Keratinocyte (primary cell): ENCODE measurements at regions not wholly inside any gene's neighbourhood (a gene's known extent, or its start where the extent isn't known, plus 50 kb on each side); places are given as distances from the start of the nearest gene placed in this dataset.
"Not testable (repeated sequence)": the region's sequence is repeated elsewhere in the genome, so short reads cannot be mapped to it uniquely, and the experiment has no call there.

Experiments
- DNase-seq: peaks from one replicate; pipeline ENCODE4 v3.0.0-alpha.2; 2011; ENCODE audit warnings: low read depth, missing footprints, low spot score
- FAIRE-seq: peaks from 2 replicates; lab custom pipeline; 2011; peaks lifted over from hg19 to GRCh38; lab: Jason Lieb, UNC
- H2AFZ ChIP-seq: 2 replicates; pipeline ENCODE4 v1.6.0; 2012; ENCODE audit warnings: low read length, control low read depth, inconsistent platforms; ENCODE audit not compliant: control insufficient read depth
- H3K27ac ChIP-seq: 2 replicates; pipeline ENCODE4 v1.5.1; 2011; ENCODE audit warnings: low read length; ENCODE audit not compliant: control insufficient read depth, insufficient read depth
- H3K27me3 ChIP-seq: 3 replicates; pipeline ENCODE4 v1.6.0; 2011; ENCODE audit warnings: low read length; ENCODE audit not compliant: control insufficient read depth, insufficient read depth; ENCODE audit errors: extremely low read depth
- H3K36me3 ChIP-seq, 2 experiments: 2 replicates in 1 of 2; 3 replicates in 1 of 2; pipeline ENCODE4 v1.5.1; 2011; ENCODE audit warnings: low read length in 2 of 2, mild to moderate bottlenecking in 1 of 2; ENCODE audit not compliant: control insufficient read depth in 2 of 2, insufficient read depth in 2 of 2; ENCODE audit errors: extremely low read depth in 1 of 2
- H3K4me1 ChIP-seq: 3 replicates; pipeline ENCODE4 v1.5.1; 2011; ENCODE audit warnings: low read length; ENCODE audit not compliant: control insufficient read depth, insufficient read depth; ENCODE audit errors: extremely low read depth
- H3K4me2 ChIP-seq: 3 replicates; pipeline ENCODE4 v1.6.0; 2011; ENCODE audit warnings: low read depth, low read length; ENCODE audit not compliant: control insufficient read depth, insufficient read depth; ENCODE audit errors: extremely low read depth
- H3K4me3 ChIP-seq, 3 experiments: fragments of 200-600 bp in 1 of 3; sonication (generic) in 1 of 3; 2 replicates in 2 of 3; 3 replicates in 1 of 3; pipeline ENCODE4 v1.5.1; 2011 to 2016; ENCODE audit warnings: low read length in 3 of 3, mild to moderate bottlenecking in 3 of 3, control low read depth in 2 of 3, inconsistent platforms in 1 of 3, low read depth in 1 of 3, mixed read lengths in 1 of 3, mixed run types in 1 of 3, moderate library complexity in 1 of 3; ENCODE audit not compliant: control insufficient read depth in 2 of 3, insufficient read depth in 2 of 3; ENCODE audit errors: extremely low read depth in 1 of 3
- H3K79me2 ChIP-seq: 2 replicates; pipeline ENCODE4 v1.6.0; 2012; ENCODE audit warnings: low read length; ENCODE audit not compliant: control insufficient read depth, insufficient read depth
- H3K9ac ChIP-seq: 3 replicates; pipeline ENCODE4 v1.6.0; 2011; ENCODE audit warnings: low read length; ENCODE audit not compliant: control insufficient read depth, insufficient read depth; ENCODE audit errors: extremely low read depth
- H3K9me1 ChIP-seq: 3 replicates; pipeline ENCODE4 v1.6.0; 2011; ENCODE audit warnings: low read length; ENCODE audit not compliant: control insufficient read depth, insufficient read depth; ENCODE audit errors: extremely low read depth
- H3K9me3 ChIP-seq: 2 replicates; pipeline ENCODE4 v1.5.1; 2012; ENCODE audit warnings: low read depth, low read length; ENCODE audit not compliant: control insufficient read depth
- H4K20me1 ChIP-seq: 3 replicates; pipeline ENCODE4 v1.6.0; 2011; ENCODE audit warnings: low read length; ENCODE audit not compliant: control insufficient read depth, insufficient read depth; ENCODE audit errors: extremely low read depth
- EZH2 ChIP-seq: IDR thresholded peaks from one replicate; pipeline ENCODE4 v1.6.1; 2012; ENCODE audit warnings: inconsistent platforms, mild to moderate bottlenecking, low read length, moderate library complexity
- dilution Hi-C: fragments of 300-500 bp; cut with MboI; formaldehyde crosslinking; loops from one replicate; pipeline ENCODE4 v1.7.0; 2020; ENCODE audit warnings: low sequenced_read_pairs; ENCODE audit not compliant: extremely low pct_ligation_motif_present
- TF ChIP-seq, protein P1 (sequence below), 3 experiments: IDR thresholded peaks in 1 of 3; conservative IDR thresholded peaks in 1 of 3; optimal IDR thresholded peaks in 1 of 3; 2 replicates in 2 of 3; 3 replicates in 1 of 3; pipeline versions ENCODE3 to v1.5.1; 2011; ENCODE audit warnings: low read length in 3 of 3, mild to moderate bottlenecking in 3 of 3, moderate library complexity in 2 of 3, control low read depth in 1 of 3, inconsistent platforms in 1 of 3; ENCODE audit not compliant: insufficient read depth in 2 of 3; ENCODE audit errors: extremely low read depth in 1 of 3

DNA sequence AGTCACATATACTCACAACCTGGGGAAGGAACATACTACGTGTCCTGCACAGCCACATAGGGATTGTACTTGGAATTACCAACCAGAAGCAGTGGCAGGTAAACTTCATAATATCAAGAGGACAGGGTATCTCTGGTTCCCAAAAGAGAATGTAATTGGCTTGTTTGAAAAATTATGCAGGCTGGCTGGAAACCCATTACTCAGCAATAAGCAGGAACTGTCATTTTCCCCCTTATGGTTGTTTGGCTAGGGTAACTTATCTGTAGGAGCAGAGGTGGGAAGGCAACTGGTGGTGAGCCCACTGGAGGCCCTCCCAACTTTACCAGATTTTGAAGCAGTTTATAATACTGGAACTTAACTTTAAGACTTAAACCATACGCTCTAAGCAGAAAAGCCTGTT lies 924.1 kb downstream of the LRRIQ3 start:
- dilution Hi-C loops: no loop called here
- Histone ChIP-seq H2AFZ (no peak overlapping the region), H3K9ac (no peak overlapping the region), H3K9me3 (no peaks in the 10 kb centered on the region), H3K36me3 (no peaks in the 10 kb centered on the region), H3K79me2 (no peaks in the 10 kb centered on the region), H3K4me1 (no peaks in the 10 kb centered on the region), H3K4me3 (no peak overlapping the region), H3K27ac (no peak overlapping the region), H3K9me1 (no peaks in the 10 kb centered on the region), H4K20me1 (no peaks in the 10 kb centered on the region), H3K4me2 (no peak overlapping the region), H3K27me3 (no peaks in the 10 kb centered on the region)
- FAIRE-seq: no peak
- TF ChIP-seq EZH2: no peak
- TF ChIP-seq, protein P1, sequence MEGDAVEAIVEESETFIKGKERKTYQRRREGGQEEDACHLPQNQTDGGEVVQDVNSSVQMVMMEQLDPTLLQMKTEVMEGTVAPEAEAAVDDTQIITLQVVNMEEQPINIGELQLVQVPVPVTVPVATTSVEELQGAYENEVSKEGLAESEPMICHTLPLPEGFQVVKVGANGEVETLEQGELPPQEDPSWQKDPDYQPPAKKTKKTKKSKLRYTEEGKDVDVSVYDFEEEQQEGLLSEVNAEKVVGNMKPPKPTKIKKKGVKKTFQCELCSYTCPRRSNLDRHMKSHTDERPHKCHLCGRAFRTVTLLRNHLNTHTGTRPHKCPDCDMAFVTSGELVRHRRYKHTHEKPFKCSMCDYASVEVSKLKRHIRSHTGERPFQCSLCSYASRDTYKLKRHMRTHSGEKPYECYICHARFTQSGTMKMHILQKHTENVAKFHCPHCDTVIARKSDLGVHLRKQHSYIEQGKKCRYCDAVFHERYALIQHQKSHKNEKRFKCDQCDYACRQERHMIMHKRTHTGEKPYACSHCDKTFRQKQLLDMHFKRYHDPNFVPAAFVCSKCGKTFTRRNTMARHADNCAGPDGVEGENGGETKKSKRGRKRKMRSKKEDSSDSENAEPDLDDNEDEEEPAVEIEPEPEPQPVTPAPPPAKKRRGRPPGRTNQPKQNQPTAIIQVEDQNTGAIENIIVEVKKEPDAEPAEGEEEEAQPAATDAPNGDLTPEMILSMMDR (optimal IDR thresholded peaks at IDR 0.05 in 1 of 3, IDR thresholded peaks at IDR 0.05 in 1 of 3, conservative IDR thresholded peaks at IDR 0.05 in 1 of 3; ENCODE audit: extremely low read depth in 1 of 3, insufficient read depth in 2 of 3, low read length in 3 of 3): no peak
- DNase-seq: no peak

DNA sequence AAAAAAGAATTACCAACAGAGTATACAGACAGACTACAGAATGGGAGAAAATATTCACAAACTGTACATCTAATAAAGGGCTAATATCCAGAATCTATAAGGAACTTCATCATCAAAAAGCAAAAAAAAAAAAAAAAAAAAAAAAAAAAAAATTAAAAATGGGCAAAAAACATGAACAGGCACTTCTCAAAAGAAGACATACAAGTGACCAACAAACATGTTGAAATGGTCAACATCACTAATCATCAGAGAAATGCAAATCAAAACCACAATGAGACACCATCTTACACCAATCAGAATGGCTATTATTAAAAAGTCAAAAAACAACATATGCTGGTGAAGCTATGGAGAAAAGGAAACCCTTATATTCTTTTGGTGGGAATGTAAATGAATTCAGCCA lies 952.8 kb downstream of the LRRIQ3 start:
- H3K4me3 ChIP-seq, H3K4me1 ChIP-seq, H2AFZ ChIP-seq, H3K36me3 ChIP-seq, H3K9me1 ChIP-seq, H3K27me3 ChIP-seq, DNase-seq, FAIRE-seq, H3K79me2 ChIP-seq, H4K20me1 ChIP-seq, H3K9me3 ChIP-seq, H3K9ac ChIP-seq, H3K4me2 ChIP-seq, dilution Hi-C loops, H3K27ac ChIP-seq: not testable (repeated sequence)

DNA sequence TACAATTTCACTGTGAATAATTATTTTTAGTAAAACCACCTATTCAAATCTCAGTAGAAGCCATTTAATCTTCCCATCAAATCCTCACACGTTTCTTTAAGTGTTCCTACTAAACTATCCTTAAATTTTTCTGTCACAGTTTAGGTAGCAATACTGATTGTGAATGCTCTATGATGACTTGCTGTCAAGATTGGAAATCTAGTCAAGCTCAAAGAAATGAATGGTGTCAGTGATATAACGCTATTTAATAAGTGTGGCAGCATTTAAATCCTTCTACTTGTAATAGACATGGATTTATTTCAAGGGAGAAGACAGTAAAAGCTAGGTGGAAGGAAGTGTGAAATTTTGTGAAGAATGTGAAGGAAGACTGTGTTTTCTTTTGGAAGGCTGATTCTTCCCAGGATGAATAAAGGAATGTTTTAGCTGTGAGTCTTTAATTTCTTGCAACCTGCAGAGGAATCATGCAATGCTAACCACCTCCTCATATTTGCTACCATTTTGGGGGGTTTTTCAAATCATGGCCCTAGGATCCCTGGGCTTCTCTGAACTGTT lies 936.7 kb upstream of the NEGR1 start:
- dilution Hi-C loops: no loop called here
- no peak overlapping the region for H3K4me3 ChIP-seq
- H4K20me1 ChIP-seq: no peaks in the 10 kb centered on the region
- no peak overlapping the region for H2AFZ ChIP-seq
- no peaks in the 10 kb centered on the region for H3K9me3 ChIP-seq
- H3K79me2 ChIP-seq: no peaks in the 10 kb centered on the region
- H3K4me1 ChIP-seq: no peaks in the 10 kb centered on the region
- no peak for TF ChIP-seq EZH2
- TF ChIP-seq, protein P1 (optimal IDR thresholded peaks at IDR 0.05 in 1 of 3, IDR thresholded peaks at IDR 0.05 in 1 of 3, conservative IDR thresholded peaks at IDR 0.05 in 1 of 3; ENCODE audit: extremely low read depth in 1 of 3, insufficient read depth in 2 of 3, low read length in 3 of 3): no peak
- H3K36me3 ChIP-seq: no peaks in the 10 kb centered on the region
- no peak overlapping the region for H3K4me2 ChIP-seq
- DNase-seq (no peak), FAIRE-seq (no peak)
- no peaks in the 10 kb centered on the region for H3K9me1 ChIP-seq
- no peak overlapping the region for H3K27ac ChIP-seq
- H3K9ac ChIP-seq: no peak overlapping the region
- no peaks in the 10 kb centered on the region for H3K27me3 ChIP-seq
